H9 (cell line): ENCODE measurements at regions not wholly inside any gene's neighbourhood (a gene's known extent, or its start where the extent isn't known, plus 50 kb on each side); places are given as distances from the start of the nearest gene placed in this dataset.

Experiments
- DNase-seq: peaks from one replicate; pipeline ENCODE4 v3.0.0-alpha.2; 2017
- H2AFZ ChIP-seq: one replicate; pipeline ENCODE4 v1.6.1; 2013; ENCODE audit warnings: mild to moderate bottlenecking, low read length, control low read depth, moderate library complexity
- H2AK5ac ChIP-seq: 2 replicates; pipeline ENCODE4 v1.6.1; 2013; ENCODE audit warnings: low read length, control low read depth, mixed read lengths; ENCODE audit not compliant: insufficient read length
- H2BK120ac ChIP-seq: one replicate; pipeline ENCODE4 v1.6.1; 2013; ENCODE audit warnings: low read depth, mild to moderate bottlenecking, low read length, control low read depth, inconsistent platforms; ENCODE audit not compliant: poor library complexity, severe bottlenecking
- H2BK12ac ChIP-seq: 2 replicates; pipeline ENCODE4 v1.6.1; 2013; ENCODE audit warnings: low read length, control low read depth, mixed read lengths, low read depth; ENCODE audit not compliant: insufficient read length
- H2BK15ac ChIP-seq: 2 replicates; pipeline ENCODE4 v1.6.1; 2013; ENCODE audit warnings: low read depth, low read length, control low read depth
- H2BK20ac ChIP-seq: one replicate; pipeline ENCODE4 v1.6.1; 2013; ENCODE audit warnings: low read depth, mild to moderate bottlenecking, low read length, control low read depth, inconsistent platforms; ENCODE audit not compliant: poor library complexity, severe bottlenecking
- H2BK5ac ChIP-seq: 2 replicates; pipeline ENCODE4 v1.6.1; 2013; ENCODE audit warnings: low read length, control low read depth, mixed read lengths; ENCODE audit not compliant: insufficient read length
- H3K14ac ChIP-seq: 2 replicates; pipeline ENCODE4 v1.6.1; 2013; ENCODE audit warnings: low read length, control low read depth; ENCODE audit not compliant: insufficient read depth
- H3K18ac ChIP-seq: 2 replicates; pipeline ENCODE4 v1.6.1; 2013; ENCODE audit warnings: low read depth, mild to moderate bottlenecking, mixed read lengths, low read length, control low read depth; ENCODE audit not compliant: insufficient read length
- H3K23ac ChIP-seq: 2 replicates; pipeline ENCODE4 v1.6.1; 2013; ENCODE audit warnings: low read length, control low read depth, mixed read lengths, low read depth; ENCODE audit not compliant: insufficient read length
- H3K23me2 ChIP-seq: 2 replicates; pipeline ENCODE4 v1.6.1; 2013; ENCODE audit warnings: low read depth, mild to moderate bottlenecking, mixed read lengths, low read length, control low read depth; ENCODE audit not compliant: insufficient read length, poor library complexity, severe bottlenecking
- H3K27ac ChIP-seq: 2 replicates; pipeline ENCODE4 v1.5.1; 2013; ENCODE audit warnings: low read length, control low read depth, mixed read lengths, low read depth; ENCODE audit not compliant: insufficient read length
- H3K27me3 ChIP-seq: 2 replicates; pipeline ENCODE4 v1.6.1; 2013; ENCODE audit warnings: low read length, control low read depth, inconsistent platforms; ENCODE audit not compliant: insufficient read depth
- H3K4ac ChIP-seq: 2 replicates; pipeline ENCODE4 v1.6.1; 2013; ENCODE audit warnings: low read depth, mild to moderate bottlenecking, control low read depth, inconsistent platforms, low read length, moderate library complexity
- H3K4me1 ChIP-seq: 2 replicates; pipeline ENCODE4 v1.6.1; 2013; ENCODE audit warnings: low read length, control low read depth, inconsistent platforms; ENCODE audit not compliant: insufficient read depth
- H3K4me2 ChIP-seq: 2 replicates; pipeline ENCODE4 v1.6.1; 2013; ENCODE audit warnings: low read length, control low read depth, mixed read lengths; ENCODE audit not compliant: insufficient read length, insufficient read depth
- H3K56ac ChIP-seq: 2 replicates; pipeline ENCODE4 v1.6.1; 2013; ENCODE audit warnings: low read depth, mild to moderate bottlenecking, mixed read lengths, low read length, control low read depth; ENCODE audit not compliant: insufficient read length
- H3K79me1 ChIP-seq: 2 replicates; pipeline ENCODE4 v1.6.1; 2013; ENCODE audit warnings: low read depth, mild to moderate bottlenecking, moderate library complexity, low read length, control low read depth, inconsistent platforms; ENCODE audit not compliant: insufficient read depth, poor library complexity, severe bottlenecking
- H3K79me2 ChIP-seq: 2 replicates; pipeline ENCODE4 v1.6.1; 2013; ENCODE audit warnings: low read length, control low read depth, inconsistent platforms; ENCODE audit not compliant: insufficient read depth
- H3K9ac ChIP-seq: 2 replicates; pipeline ENCODE4 v1.6.1; 2013; ENCODE audit warnings: low read length, control low read depth, mixed read lengths; ENCODE audit not compliant: insufficient read length; ENCODE audit errors: extremely low read depth
- H3K9me3 ChIP-seq: one replicate; pipeline ENCODE4 v1.6.1; 2013; ENCODE audit warnings: low read depth, low read length, inconsistent platforms; ENCODE audit not compliant: control insufficient read depth
- H3T11ph ChIP-seq: one replicate; pipeline ENCODE4 v1.6.1; 2013; ENCODE audit warnings: mild to moderate bottlenecking, low read length, control low read depth, inconsistent platforms
- H4K20me1 ChIP-seq: one replicate; pipeline ENCODE4 v1.6.1; 2013; ENCODE audit not compliant: control insufficient read depth, insufficient read length, insufficient read depth
- H4K5ac ChIP-seq: 2 replicates; pipeline ENCODE4 v1.6.1; 2013; ENCODE audit warnings: low read depth, mild to moderate bottlenecking, mixed read lengths, low read length, control low read depth; ENCODE audit not compliant: insufficient read length
- H4K8ac ChIP-seq: replicated peaks from 2 replicates; pipeline ENCODE4 v1.6.1; 2013; ENCODE audit warnings: low read length, control low read depth, mixed read lengths, low read depth; ENCODE audit not compliant: insufficient read length
- H4K91ac ChIP-seq: 2 replicates; pipeline ENCODE4 v1.6.1; 2013; ENCODE audit warnings: low read depth, mild to moderate bottlenecking, moderate library complexity, mixed read lengths, low read length, control low read depth; ENCODE audit not compliant: insufficient read length
- H3K27ac Mint-ChIP-seq, 3 experiments: 2 replicates in 2 of 3; 3 replicates in 1 of 3; pipeline ENCODE4 v1.8.0; 2020 to 2021; ENCODE audit warnings: mixed read lengths in 3 of 3, mild to moderate bottlenecking in 1 of 3, moderate library complexity in 1 of 3
- H3K27me3 Mint-ChIP-seq: 2 replicates; pipeline ENCODE4 v1.8.0; 2021; ENCODE audit warnings: low read depth, mild to moderate bottlenecking, moderate library complexity, mixed read lengths
- H3K36me3 Mint-ChIP-seq, 3 experiments: 2 replicates in 2 of 3; 3 replicates in 1 of 3; pipeline ENCODE4 v1.8.0; 2020 to 2021; ENCODE audit warnings: low read depth in 3 of 3, mixed read lengths in 3 of 3; ENCODE audit not compliant: insufficient read depth in 1 of 3
- H3K4me1 Mint-ChIP-seq, 2 experiments: 2 replicates each; pipeline ENCODE4 v1.8.0; 2020; ENCODE audit warnings: mixed read lengths in 2 of 2
- H3K4me3 Mint-ChIP-seq, 2 experiments: 2 replicates in 1 of 2; 3 replicates in 1 of 2; pipeline ENCODE4 v1.8.0; 2020 to 2021; ENCODE audit warnings: mild to moderate bottlenecking in 2 of 2, mixed read lengths in 2 of 2, moderate library complexity in 1 of 2
- H3K9me3 Mint-ChIP-seq, 2 experiments: 2 replicates in 1 of 2; 3 replicates in 1 of 2; pipeline ENCODE4 v1.8.0; 2020; ENCODE audit warnings: mild to moderate bottlenecking in 2 of 2, mixed read lengths in 2 of 2, moderate library complexity in 1 of 2
- WGBS: extraction: QIAGEN DNeasy Blood & Tissue Kit; methylation state at CpG from one replicate; pipeline ENCODE4 v1.1.7; 2013; ENCODE audit warnings: missing lambda C conversion rate, low lambda C conversion rate, mixed read lengths; ENCODE audit not compliant: insufficient read length; ENCODE audit errors: extremely low coverage; 5-methylcytosine and 5-hydroxymethylcytosine counted together
- TF ChIP-seq, protein P1 (sequence below): fragments of 200-600 bp; sonication (generic); conservative IDR thresholded peaks from 3 replicates; pipeline ENCODE4 v1.8.0; 2021; ENCODE audit warnings: antibody characterized with exemption, mild to moderate bottlenecking

DNA sequence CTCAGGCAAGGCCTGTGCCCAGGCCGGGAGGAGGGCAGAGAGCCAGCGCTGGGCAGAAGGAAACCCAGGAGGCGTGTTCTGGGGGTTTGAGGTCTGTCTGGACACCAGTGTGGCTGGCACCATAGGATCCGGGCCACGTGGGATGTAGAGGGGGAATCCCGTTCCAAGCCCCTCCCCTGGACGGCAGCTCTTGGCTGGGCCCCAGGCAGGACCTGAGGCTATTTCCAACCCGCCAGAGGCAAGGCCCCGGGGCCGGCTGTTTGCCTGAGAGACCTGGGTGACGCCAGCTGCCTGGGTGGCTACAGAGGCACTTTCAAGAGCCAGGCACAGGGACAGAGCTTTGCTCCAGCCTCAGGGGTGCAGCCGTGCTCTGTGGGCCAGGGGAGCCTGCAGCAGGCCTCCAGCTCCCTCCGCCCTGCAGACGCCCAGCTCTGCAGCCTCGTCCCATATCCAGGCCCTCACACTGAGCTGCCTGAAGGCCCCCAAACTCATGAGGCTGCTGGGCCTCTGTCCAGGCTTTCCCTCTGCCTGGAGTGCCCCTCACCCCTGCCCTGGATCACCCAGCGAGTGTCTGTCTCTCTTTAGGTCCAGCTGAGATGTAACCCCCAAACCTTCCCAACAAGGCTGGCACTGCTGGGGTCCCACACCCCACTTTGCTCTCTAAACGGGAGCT, 56.6 kb upstream of the EGFL7 start:
- Histone ChIP-seq H3K4me2 (no peak overlapping the region), H3K27me3 (no peaks in the 10 kb centered on the region), H4K5ac (no peak overlapping the region), H4K20me1 (no peaks in the 10 kb centered on the region), H3K23ac (no peak overlapping the region), H3K4ac (no peak overlapping the region), H3K23me2 (no peaks in the 10 kb centered on the region), H3T11ph (no peak overlapping the region), H2BK12ac (no peak overlapping the region), H2AFZ (no peak overlapping the region), H2BK20ac (no peak overlapping the region), H3K9me3 (no peaks in the 10 kb centered on the region), H3K4me1 (no peaks in the 10 kb centered on the region), H3K79me2 (no peaks in the 10 kb centered on the region), H2BK120ac (no peak overlapping the region), H2BK5ac (no peak overlapping the region), H4K91ac (no peak overlapping the region), H2BK15ac (no peak overlapping the region), H3K18ac (no peak overlapping the region), H2AK5ac (no peak overlapping the region), H3K9ac (no peak overlapping the region), H3K56ac (no peak overlapping the region), H3K79me1 (no peaks in the 10 kb centered on the region), H3K14ac (no peak overlapping the region), H3K27ac (no peak overlapping the region), H4K8ac (no peak overlapping the region)
- Mint-ChIP-seq H3K9me3 (peaks cover 0 to under 1% of the 10 kb centered on the region in 2 experiments; a peak in 1 of 5 replicates), H3K4me3 (no peak overlapping the region; a peak in 1 of 5 replicates), H3K4me1 (peaks cover 14 to 36% of the 10 kb centered on the region in 2 experiments), H3K36me3 (peaks cover 0 to under 1% (median 0%) of the 10 kb centered on the region in 3 experiments; a peak in 1 of 7 replicates), H3K27ac (no peak overlapping the region), H3K27me3 (peaks cover 6% of the 10 kb centered on the region)
- no CpG with 5 or more reads among the region's 17 CpGs for WGBS
- TF ChIP-seq, protein P1, sequence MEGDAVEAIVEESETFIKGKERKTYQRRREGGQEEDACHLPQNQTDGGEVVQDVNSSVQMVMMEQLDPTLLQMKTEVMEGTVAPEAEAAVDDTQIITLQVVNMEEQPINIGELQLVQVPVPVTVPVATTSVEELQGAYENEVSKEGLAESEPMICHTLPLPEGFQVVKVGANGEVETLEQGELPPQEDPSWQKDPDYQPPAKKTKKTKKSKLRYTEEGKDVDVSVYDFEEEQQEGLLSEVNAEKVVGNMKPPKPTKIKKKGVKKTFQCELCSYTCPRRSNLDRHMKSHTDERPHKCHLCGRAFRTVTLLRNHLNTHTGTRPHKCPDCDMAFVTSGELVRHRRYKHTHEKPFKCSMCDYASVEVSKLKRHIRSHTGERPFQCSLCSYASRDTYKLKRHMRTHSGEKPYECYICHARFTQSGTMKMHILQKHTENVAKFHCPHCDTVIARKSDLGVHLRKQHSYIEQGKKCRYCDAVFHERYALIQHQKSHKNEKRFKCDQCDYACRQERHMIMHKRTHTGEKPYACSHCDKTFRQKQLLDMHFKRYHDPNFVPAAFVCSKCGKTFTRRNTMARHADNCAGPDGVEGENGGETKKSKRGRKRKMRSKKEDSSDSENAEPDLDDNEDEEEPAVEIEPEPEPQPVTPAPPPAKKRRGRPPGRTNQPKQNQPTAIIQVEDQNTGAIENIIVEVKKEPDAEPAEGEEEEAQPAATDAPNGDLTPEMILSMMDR = no peak
- DNase-seq = no peak
